EL (cell line): ENCODE measurements at regions not wholly inside any gene's neighbourhood (a gene's known extent, or its start where the extent isn't known, plus 50 kb on each side); places are given as distances from the start of the nearest gene placed in this dataset.
A peak's percentile ranks its signal among the peaks of the same experiment; 100 is the strongest.

Experiments
- DNase-seq: peaks from one replicate; pipeline ENCODE4 v3.0.0-alpha.2; 2016

DNA sequence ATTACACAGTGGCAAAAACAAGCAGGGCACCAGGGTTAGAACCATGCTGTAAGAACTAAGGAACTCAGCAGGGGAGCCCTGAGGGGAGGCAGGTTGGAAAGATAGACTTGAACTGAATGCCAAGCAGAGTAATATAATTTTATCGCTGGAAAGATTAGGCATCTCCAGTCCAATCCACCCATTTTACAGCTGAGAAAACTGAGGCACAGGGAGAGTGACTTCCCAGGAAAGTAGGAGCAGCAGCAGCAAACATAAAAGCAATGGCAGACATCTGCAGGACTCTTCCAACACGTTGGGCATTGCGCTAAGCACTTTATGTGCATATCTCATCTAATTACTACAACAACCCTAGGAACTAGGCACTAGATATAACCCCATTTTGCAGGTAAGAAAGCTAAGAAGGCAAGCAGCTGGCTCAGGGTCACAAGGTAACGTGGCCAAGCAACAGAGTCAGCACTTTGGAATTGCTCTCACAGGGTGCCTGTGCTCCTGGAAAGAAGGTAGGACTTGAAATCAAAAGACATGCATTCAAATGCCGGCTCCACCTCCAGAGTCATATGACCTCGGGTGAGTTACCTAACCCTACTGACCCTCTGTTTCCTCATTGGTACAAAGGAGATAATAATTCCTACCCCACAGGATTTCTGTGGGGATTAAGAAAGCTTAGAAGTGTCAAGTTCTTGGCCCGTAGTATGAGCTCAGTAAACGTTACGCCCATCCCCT lies 215.3 kb downstream of the BARX2 start:
- DNase-seq = no peak

DNA sequence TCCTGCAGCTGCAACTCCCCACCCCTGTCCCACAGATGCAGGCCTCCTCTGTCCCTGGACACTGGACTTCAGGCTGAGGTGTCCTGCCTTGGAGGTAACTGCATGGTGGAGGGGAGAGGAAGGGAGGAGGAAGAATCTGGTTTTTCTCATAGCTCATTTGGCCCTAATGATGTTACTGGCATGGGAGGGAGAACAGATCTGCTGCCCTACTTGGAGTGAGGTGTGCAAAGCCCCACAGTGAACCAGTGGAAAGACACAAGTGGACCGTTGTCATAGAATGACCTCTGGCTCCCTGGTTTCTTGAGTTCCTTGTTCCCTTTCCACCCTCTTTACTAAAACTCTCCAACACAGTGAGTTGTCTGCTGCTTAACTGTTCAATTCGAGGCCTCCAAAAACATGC lies 215.9 kb downstream of the BARX2 start:
- DNase-seq = no peak

DNA sequence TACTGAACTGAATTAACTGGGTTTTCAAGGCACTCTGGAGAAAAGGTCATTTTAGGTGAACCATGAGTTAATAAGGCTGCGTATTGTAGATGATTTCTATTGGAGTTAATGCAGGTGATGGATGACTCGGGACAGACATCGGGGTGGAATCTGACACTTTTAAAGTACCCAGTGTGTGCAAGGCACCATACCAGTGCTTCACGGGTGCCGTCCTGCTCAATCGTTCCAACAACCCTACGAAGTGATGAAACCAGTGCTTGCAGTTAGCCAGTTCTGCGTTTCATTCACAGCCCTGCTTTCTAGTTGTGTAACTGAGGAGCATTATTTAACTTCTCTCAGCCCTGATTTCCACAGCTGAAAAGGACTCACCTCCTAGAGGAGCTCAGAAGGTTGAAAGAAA lies 216.5 kb downstream of the BARX2 start:
- no peak for DNase-seq

DNA sequence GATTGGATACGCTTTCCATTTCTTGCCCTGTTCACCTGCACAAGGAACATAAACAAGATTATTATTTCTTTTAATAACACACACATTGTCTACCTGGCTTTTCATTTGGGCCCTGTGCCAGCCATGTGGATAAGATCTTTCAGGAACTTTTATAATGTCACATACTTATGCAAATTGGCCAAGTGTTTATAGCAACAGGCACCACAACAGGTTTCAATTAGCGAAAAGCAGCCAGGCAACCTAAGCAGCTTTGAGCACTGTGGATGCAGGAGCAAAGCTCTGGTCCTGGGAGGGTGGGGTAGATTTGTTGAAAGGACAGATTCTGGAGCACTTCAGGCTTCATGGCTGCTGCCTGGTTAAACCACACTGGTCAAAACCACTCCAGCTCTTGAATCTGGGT lies 217.4 kb downstream of the BARX2 start:
- no peak for DNase-seq

DNA sequence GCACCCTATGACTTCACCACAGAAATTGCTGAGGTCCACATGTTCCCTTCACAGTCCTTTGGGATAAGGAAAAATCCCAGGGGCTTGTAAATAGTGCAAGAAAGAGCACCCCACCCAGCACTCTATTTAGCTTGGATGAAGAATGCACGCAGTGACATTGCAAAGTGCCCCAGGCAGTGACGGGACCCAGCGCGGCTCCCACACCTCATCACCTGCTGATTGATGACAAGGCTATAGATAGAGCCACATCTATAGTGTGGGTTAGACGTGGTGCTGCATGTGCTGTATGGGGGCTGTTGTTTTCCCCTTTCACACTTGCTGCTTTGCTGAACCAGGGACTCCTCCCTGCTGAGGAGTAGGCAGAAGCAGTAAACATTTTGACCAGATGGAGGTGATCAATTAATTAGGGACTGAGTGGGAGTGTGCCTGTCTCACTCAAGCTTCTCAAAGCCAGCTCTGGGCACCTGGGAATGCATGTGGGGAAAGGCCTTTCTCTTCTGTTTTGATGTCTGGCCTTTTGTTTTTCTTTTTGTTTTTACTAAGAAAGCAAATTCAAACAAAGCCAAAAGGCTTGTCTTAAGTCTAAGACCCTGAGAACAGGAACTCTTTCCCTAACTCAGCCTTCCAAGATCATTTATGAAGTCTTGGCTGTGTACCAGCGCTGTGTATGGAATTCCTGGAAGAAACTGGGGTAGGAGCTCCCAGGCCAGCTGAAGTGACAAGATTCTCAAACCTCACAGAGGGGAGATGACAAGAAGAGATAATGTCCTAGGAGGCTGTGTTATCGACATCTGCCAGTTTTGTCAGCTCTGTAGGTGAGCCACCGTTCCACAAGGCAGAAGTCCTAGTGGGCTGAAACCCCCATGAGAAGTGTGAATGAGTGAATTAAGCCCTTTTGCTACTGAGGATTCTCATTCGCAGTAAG lies 219.7 kb downstream of the BARX2 start:
- no peak for DNase-seq

DNA sequence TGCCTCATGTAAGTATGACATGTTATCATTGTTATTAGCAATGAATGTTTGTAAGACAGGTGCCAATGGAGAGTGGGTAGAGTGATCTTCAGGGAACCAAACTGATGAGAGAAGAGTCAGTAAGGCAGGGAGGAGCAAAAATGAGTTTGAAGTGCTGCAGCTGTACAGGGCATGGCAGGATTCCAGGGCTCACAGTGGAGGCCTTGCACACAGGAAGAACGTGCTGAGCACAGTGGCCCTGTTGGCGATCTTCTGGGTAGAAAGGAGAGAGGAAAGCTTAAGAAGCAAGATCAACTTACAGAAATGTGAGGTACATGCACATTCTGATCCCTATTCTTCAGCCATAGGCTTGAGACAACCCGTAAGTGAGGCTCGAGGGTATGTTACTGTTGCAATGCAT lies 219.3 kb upstream of the TMEM45B start:
- no peak for DNase-seq

DNA sequence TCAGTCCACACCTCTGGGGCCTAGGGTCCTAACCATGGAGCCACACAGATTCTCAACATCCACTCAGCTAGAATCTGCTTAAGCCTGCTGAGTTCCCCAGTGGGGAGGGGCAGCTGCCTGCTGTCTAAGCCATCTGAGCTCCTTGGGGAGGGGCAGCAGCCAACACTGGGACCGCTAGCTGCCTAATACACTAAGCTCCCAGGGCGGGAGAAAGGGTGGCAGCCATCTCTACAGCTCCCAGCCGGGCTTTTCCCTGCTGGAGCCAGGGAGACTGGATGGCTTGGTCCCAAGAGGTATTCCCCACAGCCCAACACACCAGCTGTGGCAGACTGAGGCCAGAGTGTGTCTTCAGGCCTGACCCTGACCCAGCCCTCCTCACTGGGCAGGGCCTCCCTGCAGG lies 217.3 kb upstream of the TMEM45B start:
- no peak for DNase-seq

DNA sequence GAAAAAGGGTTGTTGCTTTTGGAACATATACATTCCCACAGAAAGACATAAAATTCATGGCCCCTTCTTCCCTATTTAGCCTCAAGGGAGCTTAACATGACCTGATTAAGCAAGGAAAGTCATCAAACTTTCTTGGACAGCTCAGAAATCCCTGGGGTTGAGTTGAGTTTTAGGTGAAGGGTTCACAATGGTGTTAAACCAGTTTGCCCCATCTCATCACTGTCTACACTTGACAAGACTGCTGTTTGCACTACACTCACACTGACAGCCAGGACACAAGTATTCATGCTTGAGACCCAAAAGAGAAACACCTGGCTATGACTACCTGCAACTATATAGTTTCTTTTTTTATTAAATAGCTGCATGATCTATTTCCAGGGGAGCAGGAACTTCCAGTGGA lies 209.8 kb upstream of the TMEM45B start:
- DNase-seq = no peak

DNA sequence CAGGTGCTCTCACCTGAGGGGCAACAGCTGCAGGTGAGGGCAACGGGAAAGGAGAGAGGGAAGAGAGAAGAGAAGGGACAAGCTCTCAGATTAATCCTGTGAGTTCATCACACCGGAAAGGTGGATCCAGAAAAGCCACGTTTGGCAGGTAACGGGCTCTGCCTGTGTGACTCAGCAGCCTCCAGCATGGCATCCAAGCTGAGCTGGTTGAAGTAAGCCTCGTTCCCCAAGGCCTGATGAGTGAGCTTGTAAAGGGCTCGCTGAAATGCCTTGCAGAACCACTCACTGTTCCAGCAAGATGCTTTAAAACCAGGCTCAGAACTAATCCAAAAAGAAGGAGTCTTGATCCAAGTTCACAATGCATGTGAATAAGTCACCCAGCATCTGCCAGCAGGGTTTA lies 206.9 kb upstream of the TMEM45B start:
- DNase-seq = no peak

DNA sequence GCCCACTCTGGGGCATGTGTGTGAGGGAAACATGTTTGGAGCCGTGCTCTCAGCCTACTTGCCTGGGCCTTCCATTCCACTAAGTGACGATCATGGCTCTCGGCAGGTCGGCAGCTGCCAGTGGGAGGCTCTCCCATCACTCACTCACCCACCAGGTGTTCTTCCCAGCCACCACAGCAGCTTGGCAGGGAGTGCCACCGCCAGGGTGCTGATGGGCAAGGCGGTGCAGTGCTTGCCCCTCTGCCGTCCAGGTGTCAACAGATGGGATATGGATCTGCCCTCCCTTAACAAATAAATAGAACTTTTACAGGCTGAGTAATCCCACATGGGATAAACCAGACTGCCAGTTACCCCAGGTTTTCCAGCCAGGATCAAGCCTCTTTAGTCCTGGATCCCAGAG lies 205.5 kb upstream of the TMEM45B start:
- DNase-seq = no peak

DNA sequence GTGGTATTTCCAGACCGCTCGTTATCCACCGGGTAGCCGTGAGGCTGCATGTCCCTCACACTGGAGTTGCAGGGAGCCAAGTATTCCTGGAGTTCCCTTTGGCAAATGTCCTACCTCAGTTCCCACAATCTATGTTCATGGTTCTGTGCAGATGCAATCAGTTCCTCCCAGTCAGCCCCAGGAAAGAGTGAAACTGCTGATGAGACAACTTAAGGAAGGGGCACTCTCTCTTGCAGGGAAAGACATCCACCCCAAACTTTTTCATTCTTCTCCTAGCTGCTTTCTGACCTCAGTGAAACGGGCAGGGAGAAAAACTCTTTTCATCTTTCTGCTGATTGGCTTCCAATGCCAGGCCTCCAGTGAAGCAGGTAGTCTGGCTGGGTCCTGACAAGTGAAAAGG lies 205.1 kb upstream of the TMEM45B start:
- DNase-seq = no peak

DNA sequence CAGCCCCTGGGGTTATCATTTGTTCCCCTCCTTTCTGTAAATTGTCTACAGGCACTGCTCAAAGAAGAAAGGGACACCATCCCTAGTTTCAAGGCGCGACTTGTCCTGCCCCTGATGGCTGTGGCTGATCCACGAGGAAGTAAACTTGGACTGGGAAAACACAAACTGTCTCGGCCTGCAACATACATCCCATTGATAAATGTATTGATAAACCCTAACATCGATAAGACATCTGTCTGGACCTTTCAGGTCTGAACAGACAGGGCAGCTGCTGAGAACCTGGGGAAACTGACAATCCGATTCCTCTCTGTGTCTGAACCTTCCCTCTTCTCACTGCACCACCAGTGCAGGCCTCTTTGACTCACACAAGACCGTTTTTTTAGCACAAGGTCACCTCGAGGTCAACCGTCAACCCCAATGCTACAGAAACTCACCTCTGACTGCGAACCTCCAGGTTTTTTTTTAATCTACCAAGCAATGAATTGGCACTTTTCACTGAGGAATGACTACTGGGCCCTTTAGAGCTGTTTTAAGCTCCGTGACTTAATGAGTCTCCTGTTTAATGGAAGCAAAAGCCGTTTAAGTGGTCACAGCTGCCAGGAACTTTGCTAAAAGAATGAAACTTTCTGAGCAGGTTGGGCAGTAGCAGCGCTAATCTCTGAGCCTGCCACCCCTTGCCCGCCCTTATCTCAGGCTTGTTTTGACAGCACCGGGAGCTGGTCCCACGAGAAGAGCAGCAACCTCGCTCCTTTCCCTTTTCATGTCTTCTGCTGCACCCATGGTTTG lies 203.8 kb upstream of the TMEM45B start:
- no peak for DNase-seq

DNA sequence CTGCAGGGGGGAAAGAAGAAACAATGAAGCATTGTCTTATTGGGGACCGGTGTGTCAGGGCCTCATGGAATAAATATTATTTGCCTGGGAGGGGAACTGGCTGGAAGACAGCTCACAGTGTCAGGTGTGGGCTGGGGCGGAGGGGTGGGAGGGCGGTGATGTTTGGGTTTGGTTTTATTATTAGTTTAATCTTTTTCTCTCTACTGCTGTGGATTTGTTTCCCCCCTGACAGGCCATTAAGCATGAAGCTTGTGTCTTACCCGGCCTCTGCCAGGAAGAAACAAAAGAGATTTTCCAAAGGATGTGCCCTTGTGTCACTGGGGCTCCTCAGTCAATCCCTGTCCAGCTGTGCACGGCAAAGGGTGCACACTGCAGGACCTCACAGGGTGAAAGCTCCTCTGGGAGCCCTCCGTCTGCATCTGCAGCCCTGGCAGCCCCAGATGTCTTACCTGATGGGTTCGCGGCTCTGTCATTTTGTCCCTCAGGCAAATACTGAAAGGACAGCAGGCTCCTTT lies 203.1 kb upstream of the TMEM45B start:
- DNase-seq = no peak

DNA sequence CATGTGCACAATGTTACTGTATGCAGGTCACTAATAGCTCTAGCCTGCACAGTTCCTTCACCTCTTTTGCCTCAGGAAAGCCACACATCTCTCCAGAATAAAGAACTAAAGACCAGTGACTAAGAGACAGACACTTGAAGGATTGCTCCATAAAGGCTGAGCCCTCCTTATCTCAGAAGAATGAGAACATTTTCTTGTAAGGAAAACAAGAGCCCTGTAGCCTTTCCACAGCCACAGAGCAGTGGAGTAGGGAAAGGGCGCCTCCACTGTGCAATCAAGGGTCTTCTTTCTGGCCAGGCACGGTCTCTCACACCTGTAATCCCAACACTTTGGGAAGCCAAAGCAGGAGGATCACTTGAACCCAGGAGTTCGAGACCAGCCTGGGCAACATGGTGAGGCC lies 202.6 kb upstream of the TMEM45B start:
- no peak for DNase-seq

DNA sequence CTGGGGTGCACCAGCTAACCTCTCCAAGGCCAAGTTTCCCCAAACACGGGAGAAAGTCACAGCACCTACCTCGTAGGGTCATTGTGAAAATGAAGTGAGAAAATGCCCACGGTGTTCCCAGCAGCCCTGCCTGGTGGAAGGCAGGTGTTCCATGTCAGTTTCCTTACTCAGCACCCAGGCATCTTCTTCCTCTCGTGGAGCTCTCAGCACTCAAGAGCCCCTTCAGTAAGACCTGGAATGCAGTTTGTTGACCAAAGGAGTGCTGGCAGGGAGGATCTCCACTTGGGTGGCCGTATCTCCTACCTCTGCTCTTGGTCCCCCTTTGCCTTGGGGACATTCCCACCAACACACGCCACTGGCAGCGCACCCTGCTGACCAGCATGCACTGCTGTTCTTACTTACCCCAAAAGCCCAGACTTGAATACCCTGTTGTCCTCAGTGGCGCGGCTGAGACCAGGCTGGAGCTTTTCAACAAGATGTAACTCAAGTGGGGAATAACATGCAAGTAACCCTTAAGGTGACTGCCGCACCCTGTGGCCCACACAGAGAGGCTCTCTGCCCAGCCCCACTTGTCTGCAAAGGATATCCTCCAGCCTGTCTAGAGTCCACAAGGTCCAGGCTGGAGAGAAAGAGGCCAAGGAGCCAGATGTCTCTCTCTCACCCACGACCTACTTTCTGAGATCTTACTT lies 201.2 kb upstream of the TMEM45B start:
- no peak for DNase-seq

DNA sequence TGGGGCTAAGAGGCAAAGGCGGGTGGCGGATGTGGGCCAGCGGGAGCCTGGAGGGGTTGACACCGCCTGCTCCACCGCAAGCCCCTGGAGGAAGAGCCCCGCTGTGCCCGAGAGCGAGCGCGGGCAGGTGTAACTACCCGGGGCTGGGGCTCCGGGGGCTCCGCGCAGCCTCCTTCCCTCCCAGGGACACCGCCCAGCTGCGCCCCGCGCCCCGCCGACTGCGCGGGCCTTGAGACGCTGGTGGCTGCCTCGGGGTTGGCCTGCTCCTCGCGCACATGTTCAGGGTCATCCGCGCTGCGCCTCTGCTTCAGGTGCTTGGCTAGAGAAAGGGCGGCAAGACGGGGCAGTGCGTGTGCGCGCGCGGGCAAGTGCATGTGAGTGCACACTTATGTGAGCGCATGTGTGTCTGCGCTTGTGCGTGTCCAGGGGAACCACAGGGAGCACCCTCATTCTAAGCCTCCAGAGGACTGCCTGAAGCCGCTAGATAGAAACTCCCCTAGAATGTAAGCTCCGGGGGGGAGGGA lies 197.5 kb upstream of the TMEM45B start:
- DNase-seq = no peak

DNA sequence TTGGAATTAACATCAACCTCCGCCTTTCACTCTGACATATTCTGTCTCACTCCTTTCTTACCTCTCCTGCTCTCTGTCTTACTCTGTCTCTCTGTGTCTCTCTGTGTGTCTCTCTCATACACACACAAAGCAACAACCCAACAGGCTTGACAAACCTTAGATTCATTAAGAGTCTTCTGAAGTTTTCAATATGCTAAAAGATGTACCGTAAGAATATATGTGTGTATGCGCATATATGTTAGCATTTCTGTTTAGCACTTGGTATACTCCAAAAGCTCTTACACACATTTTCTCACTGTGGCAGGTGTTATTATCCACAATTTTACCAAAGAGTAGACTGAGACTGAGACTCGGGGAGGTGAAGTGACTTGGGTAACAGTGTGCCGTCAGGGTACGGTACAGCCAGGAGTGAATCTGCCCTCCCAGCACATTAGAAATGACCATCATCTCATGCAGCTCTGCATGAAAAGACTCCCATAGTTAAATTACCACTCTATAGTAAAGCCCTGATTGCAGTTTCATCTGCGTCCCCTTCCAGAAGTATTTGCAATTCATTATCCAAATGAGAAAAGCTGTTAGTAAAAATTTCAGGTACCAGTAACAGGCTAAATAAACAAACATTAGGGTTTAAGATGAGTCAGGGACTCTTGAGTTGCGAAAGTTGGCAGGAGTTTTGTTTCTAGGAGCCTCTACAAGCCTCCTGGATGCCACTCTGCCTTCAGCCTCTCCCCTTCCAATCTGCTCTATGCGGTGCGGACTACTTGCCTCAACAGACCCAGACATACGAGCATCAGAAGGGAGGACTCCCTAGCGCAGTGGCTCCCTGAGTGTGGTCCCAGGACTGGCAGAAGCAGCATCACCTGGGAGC lies 195.2 kb upstream of the TMEM45B start:
- no peak for DNase-seq

DNA sequence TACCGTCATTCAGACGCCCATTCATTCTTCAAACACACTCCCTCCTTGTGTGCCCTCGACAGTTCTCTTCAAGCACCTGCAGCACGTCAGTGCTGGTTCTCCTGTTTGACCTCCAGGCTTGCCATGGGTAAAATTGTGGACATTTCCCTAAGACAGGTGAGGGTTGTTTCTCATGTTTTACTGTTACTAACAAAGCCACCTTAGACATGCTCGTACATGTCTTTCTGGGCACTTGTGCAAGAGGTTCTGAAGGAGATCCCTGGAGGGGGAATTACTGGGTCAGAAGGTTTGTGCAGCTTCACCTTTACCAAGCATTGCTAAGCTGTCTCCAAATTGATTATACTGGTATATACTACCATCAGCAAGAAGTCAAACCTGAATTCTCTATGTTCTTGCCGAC lies 189.7 kb upstream of the TMEM45B start:
- DNase-seq = no peak

DNA sequence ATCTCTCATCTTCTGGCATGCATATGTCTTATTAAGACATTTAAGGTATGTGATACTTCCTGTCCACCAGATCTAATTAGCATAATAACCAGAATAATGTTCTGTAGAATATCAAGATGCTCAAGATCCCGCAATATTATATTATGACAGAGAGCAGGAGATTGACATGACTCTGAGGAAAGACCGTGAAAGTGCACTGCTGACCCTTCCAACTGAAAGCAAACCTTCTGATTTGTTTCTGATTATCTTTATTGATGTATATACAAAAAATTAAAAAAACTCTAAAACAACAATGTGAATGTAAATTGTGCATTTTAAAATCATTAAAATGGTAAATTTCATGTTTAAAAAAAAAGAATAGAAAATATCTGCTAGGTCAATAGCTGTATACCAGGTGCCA lies 184.4 kb upstream of the TMEM45B start:
- DNase-seq = no peak

DNA sequence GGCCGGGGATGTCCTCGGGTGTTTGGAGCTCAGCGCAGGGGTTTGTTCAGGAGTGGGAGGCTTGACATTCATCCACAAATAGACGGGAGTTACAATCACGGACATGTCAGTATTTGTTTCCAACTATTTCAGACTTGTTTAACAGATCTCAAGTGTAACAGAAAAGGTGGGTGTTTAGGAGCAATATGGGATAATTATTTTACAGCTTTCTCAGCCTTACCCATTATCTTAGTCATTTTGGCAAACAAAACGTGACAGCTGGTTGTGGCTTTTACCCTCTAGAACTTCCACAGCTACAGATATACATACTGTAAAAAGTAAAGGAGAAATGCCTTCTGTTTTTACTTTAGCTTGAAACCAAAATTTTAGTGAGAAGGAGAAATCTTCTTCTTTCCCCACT lies 178.7 kb upstream of the TMEM45B start:
- no peak for DNase-seq

DNA sequence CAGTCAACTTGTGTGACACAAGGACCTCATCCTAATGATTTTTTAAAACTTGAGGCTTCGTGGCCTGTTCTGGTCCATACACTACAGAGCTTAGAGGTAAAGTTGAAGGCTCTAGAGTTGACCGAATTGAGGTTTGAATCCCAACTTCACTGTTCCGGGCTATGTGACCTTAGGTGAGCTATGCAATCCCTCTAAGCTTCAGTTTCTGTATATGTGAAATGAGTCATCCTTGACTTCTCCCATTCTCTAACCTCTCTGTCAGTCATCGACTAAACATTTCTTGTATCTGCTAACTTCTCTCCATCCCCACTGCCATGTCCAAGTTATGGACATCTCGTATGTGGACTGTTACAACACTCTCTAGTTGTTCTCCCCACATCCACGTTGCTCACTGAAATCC lies 178.2 kb upstream of the TMEM45B start:
- DNase-seq = peak; percentile 27
